Mucosa of descending colon (tissue), 3 donors: ENCODE measurements at regions not wholly inside any gene's neighbourhood (a gene's known extent, or its start where the extent isn't known, plus 50 kb on each side); places are given as distances from the start of the nearest gene placed in this dataset.
A peak's percentile ranks its signal among the peaks of the same experiment; 100 is the strongest.

Experiments
- ATAC-seq: fragments of 200-7000 bp; cut with Tn5 transposase; one replicate; pipeline ENCODE4 v1.9.1; 2020; ENCODE audit warnings: mild to moderate bottlenecking, moderate library complexity
- DNase-seq, 3 donors: peaks; one replicate each; pipeline ENCODE4 v3.0.0-alpha.2; 2020
- H3K36me3 ChIP-seq: fragments of 200-600 bp; one replicate; pipeline ENCODE4 v1.8.0; 2021; ENCODE audit warnings: low read depth, mild to moderate bottlenecking
- H3K4me1 ChIP-seq: fragments of 200-600 bp; one replicate; pipeline ENCODE4 v1.8.0; 2021; ENCODE audit warnings: low read depth, mild to moderate bottlenecking
- H3K4me3 ChIP-seq: fragments of 200-600 bp; one replicate; pipeline ENCODE4 v1.8.0; 2021; ENCODE audit warnings: mild to moderate bottlenecking
- H3K9me3 ChIP-seq: fragments of 200-600 bp; one replicate; pipeline ENCODE4 v1.8.0; 2021; ENCODE audit warnings: mild to moderate bottlenecking
- intact Hi-C, 2 donors: fragments of 100-400 bp; cut with DNase I in 1 of 2; cut with micrococcal nuclease in 1 of 2; formaldehyde crosslinking; loops; one replicate each; pipeline versions ENCODE4 v1.11.0 to v1.11.1; 2022; cut with DNase I, micrococcal nuclease
- TF ChIP-seq, protein P1 (sequence below): fragments of 200-600 bp; IDR thresholded peaks from one replicate; pipeline ENCODE4 v1.8.0; 2022; ENCODE audit warnings: antibody characterized with exemption, mild to moderate bottlenecking
- donor health status: DM: no; HTN: no; CAD: no; lungs with moderate emphysema.
- donor health status: DM: no; HTN: no; CAD: no.
- donor health status: DM: no; HTN: yes; CAD: no.

DNA sequence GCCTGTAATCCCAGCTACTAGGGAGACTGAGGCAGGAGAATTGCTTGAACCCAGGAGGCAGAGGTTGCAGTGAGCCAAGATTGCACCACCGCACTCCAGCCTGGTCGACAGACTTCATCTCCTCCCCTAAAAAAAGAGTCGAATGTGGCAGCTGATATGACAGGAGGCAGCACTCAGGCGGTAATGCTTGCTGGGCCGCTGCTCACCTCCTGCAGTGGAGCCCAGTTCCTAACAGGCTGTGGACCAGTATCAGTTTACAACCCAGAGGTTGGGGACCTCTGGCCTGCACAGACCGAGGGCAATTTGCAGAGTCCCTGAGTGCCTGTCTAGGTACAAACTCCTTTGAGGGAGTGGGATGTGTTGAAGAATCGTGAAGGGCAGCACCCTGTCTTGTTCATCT, 136.2 kb downstream of the SMAD6 start:
- Histone ChIP-seq H3K4me3 (no peak overlapping the region), H3K4me1 (peaks cover 3% of the 10 kb centered on the region), H3K36me3 (no peaks in the 10 kb centered on the region), H3K9me3 (no peaks in the 10 kb centered on the region)
- TF ChIP-seq, protein P1, sequence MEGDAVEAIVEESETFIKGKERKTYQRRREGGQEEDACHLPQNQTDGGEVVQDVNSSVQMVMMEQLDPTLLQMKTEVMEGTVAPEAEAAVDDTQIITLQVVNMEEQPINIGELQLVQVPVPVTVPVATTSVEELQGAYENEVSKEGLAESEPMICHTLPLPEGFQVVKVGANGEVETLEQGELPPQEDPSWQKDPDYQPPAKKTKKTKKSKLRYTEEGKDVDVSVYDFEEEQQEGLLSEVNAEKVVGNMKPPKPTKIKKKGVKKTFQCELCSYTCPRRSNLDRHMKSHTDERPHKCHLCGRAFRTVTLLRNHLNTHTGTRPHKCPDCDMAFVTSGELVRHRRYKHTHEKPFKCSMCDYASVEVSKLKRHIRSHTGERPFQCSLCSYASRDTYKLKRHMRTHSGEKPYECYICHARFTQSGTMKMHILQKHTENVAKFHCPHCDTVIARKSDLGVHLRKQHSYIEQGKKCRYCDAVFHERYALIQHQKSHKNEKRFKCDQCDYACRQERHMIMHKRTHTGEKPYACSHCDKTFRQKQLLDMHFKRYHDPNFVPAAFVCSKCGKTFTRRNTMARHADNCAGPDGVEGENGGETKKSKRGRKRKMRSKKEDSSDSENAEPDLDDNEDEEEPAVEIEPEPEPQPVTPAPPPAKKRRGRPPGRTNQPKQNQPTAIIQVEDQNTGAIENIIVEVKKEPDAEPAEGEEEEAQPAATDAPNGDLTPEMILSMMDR, result no peak
- intact Hi-C loops, result loop anchor here in 1 of 2 donors (10.0 kb wide), 1 partner anchor 53 kb away; no protein-coding TSS in a partner anchor
- no peak for DNase-seq
- ATAC-seq, result no peak

DNA sequence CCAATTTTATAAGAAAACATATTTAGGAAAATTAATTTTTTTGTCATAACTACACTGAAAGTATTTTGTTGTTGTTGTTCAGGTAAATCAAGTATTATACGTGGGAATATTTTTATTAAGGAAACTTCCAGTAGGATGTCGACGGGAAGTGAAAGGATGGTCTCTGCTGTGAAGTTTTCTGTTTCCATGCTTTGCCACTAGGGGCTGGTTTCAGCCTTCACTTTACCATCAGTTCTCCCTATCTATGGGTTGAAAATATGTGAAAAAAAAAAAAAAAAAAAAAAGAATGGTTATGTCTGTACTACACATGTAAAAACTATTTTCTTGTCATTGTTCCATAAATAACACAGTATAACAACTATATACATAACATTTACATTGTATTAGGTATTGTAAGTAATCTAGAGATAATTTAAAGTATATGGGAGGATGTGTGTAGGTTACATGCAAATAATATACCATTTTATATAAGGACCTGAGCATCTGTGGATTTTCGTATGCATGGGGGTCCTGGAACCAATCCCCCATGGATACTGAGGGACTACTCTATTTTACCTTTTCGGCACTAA, 136.7 kb downstream of the SMAD6 start:
- peaks cover 7% of the 10 kb centered on the region for H3K4me1 ChIP-seq
- intact Hi-C loops, result loop anchor here in 1 of 2 donors (10.0 kb wide), 1 partner anchor 54 kb away; no protein-coding TSS in a partner anchor
- no peak for ATAC-seq
- DNase-seq, result no peak
- TF ChIP-seq, protein P1, result no peak
- H3K36me3 ChIP-seq, result no peaks in the 10 kb centered on the region
- no peak overlapping the region for H3K4me3 ChIP-seq
- no peaks in the 10 kb centered on the region for H3K9me3 ChIP-seq

DNA sequence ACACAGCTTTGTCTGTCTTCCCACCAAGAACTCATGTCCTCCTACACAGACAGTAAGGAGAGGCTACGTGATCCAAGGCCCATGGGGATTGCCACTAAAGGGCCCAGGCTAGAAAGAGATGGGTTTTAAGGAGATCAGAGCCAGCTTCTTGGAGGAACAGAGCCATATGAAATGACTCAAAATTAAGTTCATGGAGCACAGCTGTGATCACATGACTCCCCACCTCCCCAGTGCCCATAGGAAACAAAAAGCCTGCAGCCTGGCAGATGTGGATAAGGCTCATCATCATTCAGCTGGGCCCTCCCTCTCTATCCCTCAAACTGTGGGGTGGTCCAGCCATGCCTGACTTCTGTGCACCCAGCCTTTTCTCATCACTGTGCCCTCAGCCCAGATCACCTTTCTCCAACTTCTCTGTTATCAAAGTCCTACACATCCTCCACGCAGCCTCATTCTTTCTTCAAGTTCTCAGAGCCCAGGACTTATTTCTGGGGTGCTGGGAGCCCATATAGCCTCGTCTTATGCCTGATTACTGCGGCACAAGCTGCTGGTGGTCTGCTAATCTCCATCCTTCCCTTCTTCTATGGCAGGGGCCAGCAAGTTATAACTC, 137.6 kb downstream of the SMAD6 start:
- no peak overlapping the region for H3K4me3 ChIP-seq
- TF ChIP-seq, protein P1, result no peak
- ATAC-seq, result no peak
- H3K9me3 ChIP-seq, result no peaks in the 10 kb centered on the region
- intact Hi-C loops, result loop anchor here (10.0 kb wide), 1 partner anchor 55 kb away; no protein-coding TSS in a partner anchor
- peaks cover 7% of the 10 kb centered on the region for H3K4me1 ChIP-seq
- no peaks in the 10 kb centered on the region for H3K36me3 ChIP-seq
- no peak for DNase-seq

DNA sequence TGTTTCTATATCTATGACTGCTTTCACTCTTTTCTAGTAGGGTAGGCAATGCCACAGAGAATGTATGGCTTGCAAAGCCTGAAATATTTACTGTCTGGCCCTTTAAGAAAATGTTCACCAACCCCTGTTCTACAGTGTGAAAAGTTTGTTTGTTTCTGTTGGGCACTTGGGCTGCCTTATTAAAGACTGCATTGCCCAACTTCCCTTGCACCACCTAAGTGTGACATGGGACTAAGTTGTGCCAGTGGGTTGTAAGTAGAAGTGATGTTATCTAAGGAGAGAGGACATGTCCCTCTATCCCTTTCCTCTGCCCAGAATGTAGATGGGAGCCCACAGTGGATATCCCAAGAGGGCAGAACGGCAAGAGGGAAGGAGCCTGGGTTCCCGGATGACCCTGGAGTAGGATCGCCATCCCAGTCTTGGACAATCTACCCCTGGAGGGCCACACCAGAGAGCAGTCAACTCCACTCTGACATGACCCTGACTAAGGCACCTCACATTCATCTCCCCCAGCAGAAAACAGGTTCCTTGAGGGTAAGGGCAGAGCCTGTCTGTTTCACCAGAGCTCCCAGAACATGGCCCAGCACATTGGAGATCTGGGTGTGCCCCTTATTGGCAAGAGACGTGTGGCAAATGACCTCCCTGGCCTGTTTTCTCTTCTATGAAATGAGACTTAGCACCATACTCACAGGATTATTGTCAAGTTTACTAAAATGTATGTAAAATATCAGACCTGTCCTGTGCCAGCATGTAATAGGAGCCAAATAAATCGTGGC, 138.8 kb downstream of the SMAD6 start:
- ATAC-seq (no peak), DNase-seq (no peak)
- H3K9me3 ChIP-seq, result no peaks in the 10 kb centered on the region
- H3K4me3 ChIP-seq, result no peak overlapping the region
- H3K4me1 ChIP-seq, result peaks cover 7% of the 10 kb centered on the region
- TF ChIP-seq, protein P1, result no peak
- intact Hi-C loops, result loop anchor here in 1 of 2 donors (10.0 kb wide), 1 partner anchor 56 kb away; no protein-coding TSS in a partner anchor
- H3K36me3 ChIP-seq, result no peaks in the 10 kb centered on the region

DNA sequence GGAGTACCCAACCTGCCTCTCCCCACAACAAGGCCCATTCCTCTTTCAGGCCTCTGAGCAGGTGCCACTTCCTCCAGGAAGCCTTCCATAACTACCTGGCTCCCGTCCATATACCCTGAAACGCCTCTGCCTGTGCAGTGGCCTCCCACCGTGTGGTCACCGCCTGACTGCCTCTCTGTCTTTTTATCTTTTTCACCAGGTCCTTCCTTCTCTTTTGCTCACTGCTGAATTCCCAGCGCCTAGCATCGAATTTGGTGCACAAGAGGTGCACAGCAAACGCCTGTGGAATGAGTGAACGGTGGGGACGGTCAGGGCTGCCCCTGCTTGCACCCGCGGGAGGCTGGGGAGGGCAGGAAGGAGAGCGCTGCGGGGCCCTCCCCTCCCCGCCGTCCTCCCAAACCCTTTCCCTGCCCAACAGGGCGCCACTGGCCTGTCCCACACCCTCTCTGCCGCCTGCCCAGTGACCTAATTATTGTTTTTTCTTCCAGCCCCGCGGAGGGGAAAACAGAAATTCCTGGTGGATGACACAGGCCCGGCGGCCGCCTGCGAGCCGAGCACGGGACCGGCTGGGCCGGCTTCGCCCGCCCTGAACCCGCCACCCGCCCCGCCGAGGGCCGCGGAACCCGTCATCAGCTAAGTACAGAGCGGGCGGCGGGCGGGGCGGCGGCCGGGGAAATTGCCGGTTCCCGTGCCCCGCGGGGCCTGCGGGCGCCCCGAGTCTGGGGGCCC, 140.1 kb downstream of the SMAD6 start:
- DNase-seq (peak; percentile 77 to 85 (median 81)), ATAC-seq (peak; percentile 87)
- Histone ChIP-seq H3K4me3 (peak overlapping the region; percentile 11), H3K9me3 (no peaks in the 10 kb centered on the region), H3K4me1 (peaks cover 7% of the 10 kb centered on the region), H3K36me3 (no peaks in the 10 kb centered on the region)
- intact Hi-C loops, result loop anchor here in 1 of 2 donors (10.0 kb wide), 1 partner anchor 57 kb away; no protein-coding TSS in a partner anchor
- TF ChIP-seq, protein P1, result no peak
